Keratinocyte (primary cell): ENCODE measurements at regions not wholly inside any gene's neighbourhood (a gene's known extent, or its start where the extent isn't known, plus 50 kb on each side); places are given as distances from the start of the nearest gene placed in this dataset.

Source experiments
- CTCF ChIP-seq, 3 experiments: IDR thresholded peaks in 1 of 3; conservative IDR thresholded peaks in 1 of 3; optimal IDR thresholded peaks in 1 of 3; 2 replicates in 2 of 3; 3 replicates in 1 of 3; pipeline versions ENCODE3 to v1.5.1; 2011; ENCODE audit warnings: low read length in 3 of 3, mild to moderate bottlenecking in 3 of 3, moderate library complexity in 2 of 3, control low read depth in 1 of 3, inconsistent platforms in 1 of 3; ENCODE audit not compliant: insufficient read depth in 2 of 3; ENCODE audit errors: extremely low read depth in 1 of 3
- EZH2 ChIP-seq: IDR thresholded peaks from one replicate; pipeline ENCODE4 v1.6.1; 2012; ENCODE audit warnings: inconsistent platforms, mild to moderate bottlenecking, low read length, moderate library complexity

- TF ChIP-seq CTCF (optimal IDR thresholded peaks at IDR 0.05 in 1 of 3, IDR thresholded peaks at IDR 0.05 in 1 of 3, conservative IDR thresholded peaks at IDR 0.05 in 1 of 3; ENCODE audit: extremely low read depth in 1 of 3, insufficient read depth in 2 of 3, low read length in 3 of 3) (no peak), EZH2 (no peak)
Observed at GRCh38 chr5:152004095-152004494, 79.4 kb upstream of the GLRA1 start.
